ENCODE measurements at regions not wholly inside any gene's neighbourhood (a gene's known extent, or its start where the extent isn't known, plus 50 kb on each side); places are given as distances from the start of the nearest gene placed in this dataset.
"Not testable (repeated sequence)": the region's sequence is repeated elsewhere in the genome, so short reads cannot be mapped to it uniquely, and the experiment has no call there.

- no peak for DNase-seq (ENCODE audit: low read depth, low spot score)
Measured at GRCh38 chr21:18550361-18550760, 146.8 kb upstream of the TMPRSS15 start.

DNA sequence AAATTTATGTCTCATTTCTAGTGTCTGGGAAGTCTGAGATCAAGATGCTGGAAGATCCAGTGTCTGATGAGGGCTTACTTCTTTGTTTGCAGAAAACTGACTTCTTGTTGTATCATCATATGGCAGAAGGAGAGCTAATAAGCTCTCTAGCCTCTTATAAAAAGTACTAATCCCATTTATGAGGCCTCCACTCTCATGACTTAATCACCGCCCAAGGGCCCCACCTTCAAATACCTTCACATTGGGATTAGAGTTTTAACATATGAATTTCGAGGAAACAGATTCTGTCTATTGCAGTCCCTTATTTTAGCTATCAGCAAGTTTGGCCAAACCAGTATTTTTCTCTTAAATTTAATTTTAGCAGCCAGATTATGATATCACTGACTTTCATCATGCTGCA, 150.2 kb upstream of the TMPRSS15 start:
- DNase-seq (ENCODE audit: low read depth, low spot score) = no peak

GRCh38 chr21:18567770-18568169, 164.2 kb upstream of the TMPRSS15 start:
- DNase-seq (ENCODE audit: low read depth, low spot score) = not testable (repeated sequence)

- DNase-seq (ENCODE audit: low read depth, low spot score) = no peak
Measured at GRCh38 chr21:18588001-18588662, 184.5 kb upstream of the TMPRSS15 start.

DNA sequence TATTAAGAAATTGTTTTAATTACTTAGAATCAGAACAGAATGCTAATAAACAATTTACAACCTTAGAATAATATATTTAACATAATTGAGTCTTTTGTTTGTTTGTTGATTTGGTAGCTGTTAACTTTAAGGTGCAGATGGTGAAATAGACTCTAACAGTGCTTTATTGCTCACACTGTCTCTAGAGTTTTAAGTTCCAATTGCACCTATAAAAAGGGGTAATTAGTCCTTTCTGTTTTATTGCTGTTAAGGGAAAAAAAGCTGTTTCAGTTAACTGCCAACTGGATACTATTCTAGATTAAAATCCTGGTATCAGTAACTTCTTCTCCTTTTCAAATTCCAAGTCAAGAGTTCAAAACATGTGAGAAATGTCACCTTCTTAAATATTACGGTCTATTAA, 197.6 kb upstream of the TMPRSS15 start:
- DNase-seq (ENCODE audit: low read depth, low spot score) = no peak

- no peak for DNase-seq (ENCODE audit: low read depth, low spot score)
Measured at GRCh38 chr21:18602711-18603110, 199.1 kb upstream of the TMPRSS15 start.

- DNase-seq (ENCODE audit: low read depth, low spot score) = no peak
Measured at GRCh38 chr21:18603261-18603660, 199.7 kb upstream of the TMPRSS15 start.

- no peak for DNase-seq (ENCODE audit: low read depth, low spot score)
Measured at GRCh38 chr21:18603980-18604379, 200.4 kb upstream of the TMPRSS15 start.

GRCh38 chr21:18608226-18608625, 204.6 kb upstream of the TMPRSS15 start:
- DNase-seq (ENCODE audit: low read depth, low spot score) = no peak

DNA sequence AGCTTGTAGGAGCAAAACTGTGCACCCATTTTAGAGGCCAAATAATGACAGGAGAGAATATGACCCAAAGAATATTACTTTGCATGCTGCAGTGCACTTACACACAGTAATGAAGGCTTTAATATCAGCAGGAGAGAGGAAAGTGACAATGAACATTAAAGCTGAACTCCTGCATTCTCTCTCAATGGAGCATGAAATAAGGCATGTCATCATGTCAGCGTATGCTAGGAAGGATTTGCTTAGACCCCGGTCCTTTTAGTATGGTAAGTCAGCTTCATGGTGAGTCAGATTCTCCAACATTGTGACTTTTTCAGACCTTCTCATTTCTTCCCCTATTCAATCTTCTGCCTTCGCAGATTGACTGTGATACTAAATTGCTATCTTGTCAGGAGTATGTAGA, 210.7 kb upstream of the TMPRSS15 start:
- DNase-seq (ENCODE audit: low read depth, low spot score) = no peak

- DNase-seq (ENCODE audit: low read depth, low spot score) = no peak
Measured at GRCh38 chr21:18617291-18617690, 213.7 kb upstream of the TMPRSS15 start.

DNA sequence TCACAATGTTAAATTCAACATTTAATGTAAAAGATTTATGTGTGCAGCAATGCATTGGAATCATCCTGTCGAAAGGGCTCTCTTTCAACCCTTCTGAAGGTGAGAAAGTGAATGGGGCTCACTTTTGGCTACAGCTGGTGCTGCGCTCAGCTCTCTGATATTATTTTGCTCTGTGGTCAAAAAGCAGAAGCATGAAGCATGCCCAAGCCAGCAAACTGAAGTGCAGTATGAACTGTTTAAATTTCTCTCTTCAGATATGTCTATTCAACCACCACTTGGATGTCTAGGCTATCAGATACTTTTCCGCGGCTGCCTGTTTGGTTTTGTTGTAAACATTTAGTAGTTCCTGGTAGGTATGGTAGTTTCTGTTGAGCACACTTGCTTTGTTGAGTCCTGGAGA, 216.9 kb upstream of the TMPRSS15 start:
- DNase-seq (ENCODE audit: low read depth, low spot score) = no peak

DNA sequence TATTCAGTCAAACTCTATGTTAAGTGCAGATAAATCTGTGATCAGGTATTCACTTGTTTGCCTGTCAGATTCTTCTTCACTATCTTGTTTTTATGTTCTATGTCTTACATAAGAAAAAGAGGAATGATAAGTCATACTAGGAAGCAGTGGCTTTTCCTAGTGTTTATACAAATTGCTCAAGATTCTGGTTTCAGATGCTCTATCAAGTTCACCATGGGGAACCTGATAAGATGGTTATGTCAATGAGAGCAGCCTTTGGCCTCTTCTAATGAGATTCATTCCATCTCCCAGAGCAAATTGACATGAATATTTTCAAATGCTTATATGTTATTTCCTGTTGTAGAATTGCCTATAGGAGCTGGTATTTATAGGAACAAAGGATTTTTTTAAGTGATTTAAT, 218.8 kb upstream of the TMPRSS15 start:
- DNase-seq (ENCODE audit: low read depth, low spot score) = no peak

DNA sequence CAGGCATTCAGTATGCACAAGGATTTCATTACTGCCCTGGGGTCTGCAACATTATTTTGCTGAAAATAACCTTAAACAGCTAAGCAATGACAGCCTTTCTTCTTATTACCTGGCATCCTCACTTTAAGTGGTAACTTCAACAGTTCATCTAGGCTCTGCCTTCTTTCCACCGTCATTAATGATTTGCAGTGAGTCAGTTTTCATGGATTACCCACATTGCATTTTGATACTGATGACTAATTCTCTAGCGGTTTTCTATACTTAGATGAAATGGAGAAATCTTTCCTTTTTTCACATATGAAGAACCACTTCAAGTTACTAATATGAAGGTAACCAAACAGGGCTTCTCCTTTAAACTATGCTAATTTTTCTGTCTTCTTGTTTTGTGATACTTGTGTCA, 226.9 kb upstream of the TMPRSS15 start:
- no peak for DNase-seq (ENCODE audit: low read depth, low spot score)

- DNase-seq (ENCODE audit: low read depth, low spot score) = no peak
Measured at GRCh38 chr21:18636897-18637296, 233.3 kb upstream of the TMPRSS15 start.

DNA sequence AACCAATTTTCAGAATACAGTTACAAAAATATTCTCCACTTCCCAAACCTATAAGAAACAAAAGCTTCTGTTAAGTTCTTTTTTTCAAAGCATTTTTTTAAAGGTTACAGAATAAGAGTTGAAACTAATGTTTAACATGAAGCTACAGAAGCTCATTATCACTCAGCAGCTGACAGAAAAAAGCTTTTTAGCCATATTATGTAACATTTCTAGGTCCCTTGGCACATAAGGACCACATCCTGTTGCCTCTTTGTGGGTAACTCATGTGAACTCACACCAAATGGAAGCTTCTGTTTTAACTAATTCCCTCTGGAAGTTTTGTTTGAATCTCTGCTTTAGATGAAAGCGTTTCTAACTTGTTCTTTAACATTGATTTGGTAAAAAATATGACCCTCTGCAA, 242.5 kb upstream of the TMPRSS15 start:
- no peak for DNase-seq (ENCODE audit: low read depth, low spot score)

DNA sequence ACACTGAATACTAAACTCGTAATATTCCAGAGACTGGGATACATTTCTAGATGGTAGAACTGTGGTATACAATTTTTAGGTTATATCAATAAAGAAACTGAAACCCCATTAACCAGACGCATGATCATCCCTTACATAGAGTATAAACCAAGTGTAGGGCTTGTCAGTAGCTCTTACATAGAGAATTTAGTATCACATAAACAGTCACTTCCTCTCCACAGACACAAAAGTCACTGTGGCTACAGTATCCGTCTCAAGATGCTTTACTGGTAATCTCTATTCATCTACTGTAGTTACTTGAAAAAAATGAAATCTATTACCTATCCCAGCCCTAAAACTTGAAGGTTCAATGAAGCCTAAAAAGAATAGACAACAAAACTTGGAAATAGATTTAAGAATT, 252.3 kb upstream of the TMPRSS15 start:
- no peak for DNase-seq (ENCODE audit: low read depth, low spot score)

DNA sequence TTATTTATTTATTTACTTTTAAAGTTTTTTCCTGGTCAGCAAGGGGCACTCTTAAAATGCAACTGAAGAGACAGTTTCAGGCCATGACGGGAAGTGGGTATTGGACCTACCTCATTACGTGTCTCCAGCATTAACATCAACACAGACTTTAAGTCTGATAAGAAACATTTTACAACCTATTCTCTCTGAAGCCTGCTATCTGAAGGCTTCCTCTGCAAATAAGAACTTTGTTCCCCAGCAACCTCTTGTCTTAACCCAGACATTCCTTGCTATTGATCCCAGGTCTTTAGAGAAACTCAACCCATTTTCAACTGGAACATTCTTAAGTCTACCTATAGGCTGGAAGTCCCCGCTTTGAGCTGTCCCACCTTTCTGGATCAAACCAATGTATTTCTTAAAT, 258.3 kb upstream of the TMPRSS15 start:
- no peak for DNase-seq (ENCODE audit: low read depth, low spot score)

DNA sequence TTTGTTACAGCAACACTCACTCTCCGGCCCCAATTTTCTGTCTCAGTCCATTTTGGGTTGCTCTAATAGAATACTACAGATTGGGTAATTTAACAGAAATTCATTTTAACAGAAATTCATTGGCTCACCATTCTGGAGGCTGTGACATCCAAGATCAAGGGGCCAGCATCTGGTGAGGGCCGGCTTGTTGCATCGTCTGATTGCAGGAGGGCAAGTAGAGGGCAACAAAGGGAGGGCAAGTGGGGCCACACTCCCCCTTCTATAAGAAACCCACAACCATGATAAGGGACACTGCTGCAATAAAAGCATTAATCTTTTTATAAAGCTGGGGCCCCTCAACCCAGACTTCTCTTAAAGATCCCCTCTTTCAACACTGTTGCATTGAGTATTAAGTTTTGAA, 260.1 kb upstream of the TMPRSS15 start:
- DNase-seq (ENCODE audit: low read depth, low spot score) = no peak

- DNase-seq (ENCODE audit: low read depth, low spot score) = no peak
Measured at GRCh38 chr21:18666725-18667124, 263.1 kb upstream of the TMPRSS15 start.

DNA sequence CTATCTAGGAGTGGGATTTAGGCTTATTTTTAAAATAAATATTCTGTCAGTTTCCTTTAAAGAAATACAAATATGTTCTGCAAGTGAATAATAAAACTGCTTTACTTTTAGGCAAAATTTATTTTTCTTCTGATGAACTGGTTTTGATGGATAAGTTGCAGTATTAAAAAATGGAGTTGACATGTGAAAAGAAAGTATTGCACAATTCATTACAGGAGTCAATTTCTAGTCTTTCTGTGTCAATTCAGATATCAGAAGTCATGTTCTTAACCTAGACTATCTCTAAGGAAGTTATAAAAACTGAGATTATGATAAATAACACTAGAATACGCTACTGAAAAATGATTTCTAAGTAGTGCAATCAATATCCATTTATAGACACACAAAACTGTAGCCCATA, 270.2 kb upstream of the TMPRSS15 start:
- DNase-seq (ENCODE audit: low read depth, low spot score) = no peak

DNA sequence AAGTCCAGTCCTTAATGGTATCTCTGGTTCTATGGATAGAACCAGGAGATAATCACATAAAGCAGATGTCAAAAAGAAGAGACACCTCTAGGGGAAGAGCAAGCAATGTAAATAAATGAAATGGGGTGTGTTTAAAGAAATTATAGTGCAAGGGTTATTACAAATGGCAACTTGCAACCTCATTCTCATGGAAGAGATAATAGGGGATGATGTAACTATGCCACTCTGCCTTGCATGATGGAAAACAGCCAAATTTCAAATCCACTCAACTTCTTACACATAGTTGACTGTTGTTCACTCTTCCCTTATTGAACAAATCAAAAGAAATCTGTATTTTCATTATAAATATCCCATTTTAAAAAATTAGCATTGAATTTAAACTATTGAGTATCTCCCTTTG, 274.0 kb upstream of the TMPRSS15 start:
- no peak for DNase-seq (ENCODE audit: low read depth, low spot score)

- DNase-seq (ENCODE audit: low read depth, low spot score) = no peak
Measured at GRCh38 chr21:18705971-18706370, 302.4 kb upstream of the TMPRSS15 start.

GRCh38 chr21:18711662-18712061, 308.1 kb upstream of the TMPRSS15 start:
- DNase-seq (ENCODE audit: low read depth, low spot score) = no peak
